ENCODE measurements at regions not wholly inside any gene's neighbourhood (a gene's known extent, or its start where the extent isn't known, plus 50 kb on each side); places are given as distances from the start of the nearest gene placed in this dataset.

DNA sequence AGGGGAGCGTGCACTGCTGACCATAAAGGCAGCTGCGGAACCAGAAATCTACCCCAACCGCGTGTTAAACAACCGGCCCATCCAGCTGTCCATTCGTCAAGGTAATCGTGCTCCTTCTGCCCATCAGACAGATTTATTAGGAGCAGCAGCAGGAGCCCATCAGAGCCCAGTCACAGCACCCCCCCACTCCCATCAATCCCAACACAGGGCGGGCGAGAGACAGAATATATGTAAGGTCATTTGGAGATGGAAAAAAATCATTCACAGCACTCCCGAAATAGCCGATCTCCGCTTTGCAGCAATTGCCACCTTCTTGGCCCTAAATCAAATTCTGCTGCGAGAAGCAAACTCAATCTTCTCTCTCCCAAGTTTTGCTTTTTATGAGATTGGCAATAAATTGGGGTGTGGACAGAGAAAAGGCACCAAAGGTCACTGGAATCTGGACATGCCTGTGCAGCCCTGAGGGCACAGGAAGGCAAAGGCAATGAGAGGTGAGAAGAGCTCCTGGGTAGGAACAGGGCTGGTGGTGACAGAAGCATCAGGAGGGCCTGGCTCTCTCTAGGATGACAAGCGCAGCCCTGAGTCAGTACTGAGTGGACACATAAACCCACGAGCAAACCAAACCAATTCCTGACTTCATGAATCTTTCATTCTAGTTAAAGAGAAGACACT is 145.0 kb upstream of the ZMIZ1 start:
- DNase-seq, result no peak

DNA sequence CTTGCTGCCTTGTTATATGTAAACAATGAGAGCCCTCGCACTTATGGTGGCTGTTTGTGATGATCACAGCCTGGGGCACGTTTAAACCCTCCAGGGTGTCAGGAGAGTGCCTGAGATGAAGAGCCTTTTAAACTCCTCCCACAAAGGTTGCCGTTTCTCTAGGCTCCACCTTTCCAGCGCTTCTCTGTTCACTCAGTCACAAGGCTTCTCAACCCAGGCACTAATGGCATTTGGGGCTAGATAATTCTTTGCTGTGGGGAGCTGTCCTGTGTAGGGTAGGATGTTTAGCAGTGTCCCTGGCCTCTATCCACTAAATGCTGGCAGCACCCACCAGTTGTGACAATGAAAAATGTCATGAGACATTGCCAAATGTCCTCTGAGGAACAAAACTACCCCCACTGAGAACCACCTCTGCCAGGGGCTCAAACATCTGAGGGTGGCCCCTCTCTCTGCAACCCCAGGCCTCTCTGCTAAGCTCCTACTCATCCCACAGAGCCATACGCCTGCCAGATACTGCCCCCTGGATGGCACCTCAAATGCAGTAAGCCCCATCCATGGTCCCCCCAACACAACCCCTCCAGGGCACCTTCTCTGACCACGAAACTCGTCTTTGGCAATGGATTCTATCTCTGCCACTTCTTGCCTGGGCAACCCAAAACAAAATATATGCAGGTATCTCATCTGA is 144.3 kb upstream of the ZMIZ1 start:
- no peak for DNase-seq

DNA sequence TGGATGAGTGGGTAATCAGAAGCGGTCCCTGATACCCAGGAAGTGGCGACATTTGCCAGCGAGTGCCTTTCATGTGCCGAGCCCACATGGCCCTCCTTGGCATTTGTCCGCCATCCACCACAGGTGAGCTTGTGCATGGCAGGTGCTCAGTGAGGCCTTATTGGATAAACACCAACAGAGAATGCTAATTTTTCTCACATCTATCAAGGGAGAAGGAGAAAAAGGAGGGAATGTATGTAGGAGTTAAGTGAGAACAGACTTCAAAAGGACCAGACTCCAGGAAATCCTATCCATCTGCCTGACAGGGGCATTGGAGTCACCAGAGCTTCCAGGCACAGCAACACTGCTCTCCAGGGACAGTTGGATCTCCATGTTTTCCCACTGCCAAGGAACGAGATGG is 143.5 kb upstream of the ZMIZ1 start:
- no peak for DNase-seq

DNA sequence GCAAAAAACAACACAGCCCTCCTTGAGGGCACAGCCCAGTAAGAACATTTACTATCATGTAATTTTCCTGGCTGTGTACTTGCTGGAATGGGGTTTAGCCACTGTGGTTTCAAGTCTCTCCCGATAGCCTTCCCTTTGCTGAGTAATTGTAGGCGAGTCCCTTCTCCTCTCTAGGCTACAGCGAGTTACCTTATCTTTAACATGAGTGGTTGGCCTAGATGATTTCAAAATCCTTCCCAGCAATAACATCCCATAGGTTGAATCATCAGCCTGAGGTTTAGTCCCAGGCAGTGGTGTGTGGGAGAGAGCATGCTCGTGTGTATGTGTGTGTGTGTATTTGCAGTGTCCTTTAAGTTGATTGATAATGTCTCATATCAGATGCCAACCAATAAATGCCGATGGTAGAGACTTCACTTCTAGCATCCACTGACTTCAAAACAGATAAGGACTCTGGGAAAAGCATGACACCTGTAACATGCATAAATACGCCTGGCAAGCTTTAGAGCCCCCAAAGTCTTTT is 142.9 kb upstream of the ZMIZ1 start:
- no peak for DNase-seq

DNA sequence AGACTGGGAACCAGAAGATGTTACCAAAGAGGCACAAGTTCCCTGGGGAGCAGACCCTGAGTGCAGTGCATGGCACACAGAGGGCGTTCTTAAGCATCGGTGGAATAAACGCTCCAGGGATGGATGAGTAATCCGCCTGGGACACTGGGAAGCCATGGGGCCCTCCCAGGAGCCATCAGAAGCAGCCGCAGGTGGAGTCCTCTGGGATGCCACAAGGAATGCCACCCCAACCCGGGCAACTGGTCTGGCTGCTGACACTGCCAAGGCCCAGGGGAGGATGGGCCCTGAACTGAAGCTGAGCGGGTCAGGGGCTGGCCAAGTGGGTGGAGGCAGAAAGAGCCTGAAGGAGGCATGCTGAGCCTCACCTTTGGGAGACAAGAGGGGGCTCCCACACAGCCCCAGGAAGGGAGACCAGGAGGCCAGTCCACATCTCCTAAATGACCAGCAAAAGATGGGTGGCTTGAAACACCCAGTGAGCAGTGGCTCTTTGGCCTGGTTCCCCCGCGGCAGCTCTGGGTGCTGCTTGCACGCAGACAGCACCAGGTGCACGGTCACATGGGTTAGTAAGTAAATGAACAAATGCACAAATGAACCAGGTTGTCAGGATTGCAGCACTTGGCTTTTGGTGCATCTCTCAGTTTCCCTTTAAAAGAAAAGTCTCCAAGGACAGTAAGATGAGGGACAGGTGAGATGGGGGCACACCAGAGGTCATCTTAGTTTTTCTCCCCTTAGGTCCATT is 141.3 kb upstream of the ZMIZ1 start:
- no peak for DNase-seq

DNA sequence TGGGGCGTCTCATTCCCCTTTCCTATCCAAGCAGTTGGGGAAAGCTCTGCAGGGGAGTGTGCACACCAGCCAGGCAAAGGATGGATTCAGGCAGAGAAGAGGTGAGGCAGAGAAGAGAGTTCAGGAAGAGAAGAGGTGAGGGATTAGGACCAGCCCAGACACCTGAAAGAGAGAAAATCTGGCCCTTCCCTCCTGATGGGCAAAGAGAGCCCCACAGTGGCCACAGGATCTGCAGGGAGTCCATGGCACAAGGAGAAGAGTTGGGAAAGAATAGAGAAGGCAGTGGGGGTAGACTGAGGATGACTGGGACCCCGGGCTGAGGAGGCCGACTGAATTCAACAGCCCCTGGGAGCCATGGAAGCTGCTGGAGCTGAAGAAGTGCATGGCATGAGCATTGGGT is 140.4 kb upstream of the ZMIZ1 start:
- DNase-seq, result no peak

DNA sequence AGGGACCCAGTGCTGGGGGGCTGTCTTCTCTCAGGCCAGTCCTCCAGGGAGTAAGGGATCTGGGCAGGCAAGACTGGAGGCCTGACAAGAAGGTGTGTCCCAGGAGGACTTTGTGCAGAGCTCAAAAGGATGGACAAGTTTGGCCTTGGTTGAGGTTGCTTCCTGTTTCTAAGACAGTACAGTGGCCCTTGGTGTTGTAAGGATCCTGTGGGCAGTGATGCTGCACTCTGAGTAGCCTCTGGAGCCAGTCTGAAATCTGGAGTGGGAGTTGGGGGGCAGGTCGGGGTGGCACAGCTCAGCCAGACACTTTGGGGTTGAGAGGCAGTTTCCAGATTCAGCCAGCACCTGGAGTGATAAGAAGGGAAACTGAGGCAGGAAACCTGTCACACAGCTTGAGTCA is 139.2 kb upstream of the ZMIZ1 start:
- no peak for DNase-seq

DNA sequence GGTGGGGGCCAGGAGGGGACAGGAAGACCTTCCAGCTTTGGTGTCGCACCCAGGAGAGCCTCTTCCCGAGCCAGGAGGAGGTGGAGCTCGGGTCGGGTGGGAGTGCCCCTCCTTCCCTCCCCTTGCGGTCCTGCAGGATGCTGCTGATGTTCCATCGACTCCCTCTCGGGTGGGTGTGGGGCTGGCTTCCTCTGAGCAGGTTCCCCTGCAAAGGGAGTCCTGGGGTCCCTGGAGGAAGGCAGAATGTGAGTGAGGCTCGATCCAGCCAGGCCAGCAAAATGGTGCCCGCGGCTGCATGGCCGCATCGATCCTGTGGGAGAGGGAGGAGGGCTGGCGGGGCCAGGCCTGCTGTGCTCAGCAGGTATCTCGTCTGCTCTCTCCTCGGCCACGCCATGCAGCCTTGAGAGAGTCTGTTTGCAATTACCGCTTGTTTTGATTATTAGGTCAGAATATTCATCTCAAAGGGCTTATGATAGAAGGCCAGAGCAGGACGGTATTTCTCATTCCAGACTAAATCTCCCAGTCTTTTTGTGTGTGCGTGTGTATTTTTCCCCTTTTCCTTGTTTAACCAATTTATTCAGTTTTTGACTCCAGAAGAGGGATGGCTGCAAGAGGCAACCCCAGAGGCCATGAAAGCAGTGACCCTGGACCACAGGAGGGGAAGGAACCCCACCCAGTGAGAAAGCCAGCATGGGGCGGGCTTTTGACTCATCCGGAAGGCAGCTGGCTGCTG is 137.3 kb upstream of the ZMIZ1 start:
- no peak for DNase-seq

DNA sequence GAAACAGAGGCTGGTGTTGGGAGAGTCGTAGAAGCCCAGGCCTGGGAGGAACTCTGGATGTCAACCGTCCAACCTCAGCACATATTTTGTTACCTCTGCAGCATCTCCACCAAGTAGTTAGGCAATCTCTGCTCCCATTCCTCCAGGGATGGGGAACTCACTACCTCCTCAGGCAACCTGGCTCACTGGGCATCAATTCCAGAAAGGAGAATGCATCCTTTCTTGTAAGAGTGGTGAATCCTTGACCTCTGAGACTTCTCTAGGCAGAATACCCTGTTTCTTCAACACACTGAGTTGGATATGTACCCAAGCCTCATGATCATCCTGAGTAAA is 136.7 kb upstream of the ZMIZ1 start:
- no peak for DNase-seq

DNA sequence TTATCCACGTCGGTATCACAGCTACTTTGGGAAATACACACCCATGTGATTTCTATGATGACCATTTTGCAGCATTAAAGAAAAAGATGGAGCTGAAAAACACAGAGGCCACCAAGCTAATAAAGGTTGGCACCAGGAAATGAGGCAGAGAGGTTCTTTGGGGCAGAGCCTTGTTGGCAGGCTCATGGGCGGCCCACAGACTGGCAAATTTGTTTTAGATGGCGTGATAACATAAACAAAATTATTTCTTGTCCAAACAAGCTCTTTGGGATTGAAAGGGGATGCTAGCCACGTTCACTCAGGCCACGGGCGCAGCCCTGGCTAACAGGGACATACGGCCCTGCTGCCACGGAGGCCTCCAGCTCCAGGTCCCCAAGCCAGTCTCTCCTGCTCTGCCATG is 135.9 kb upstream of the ZMIZ1 start:
- no peak for DNase-seq

DNA sequence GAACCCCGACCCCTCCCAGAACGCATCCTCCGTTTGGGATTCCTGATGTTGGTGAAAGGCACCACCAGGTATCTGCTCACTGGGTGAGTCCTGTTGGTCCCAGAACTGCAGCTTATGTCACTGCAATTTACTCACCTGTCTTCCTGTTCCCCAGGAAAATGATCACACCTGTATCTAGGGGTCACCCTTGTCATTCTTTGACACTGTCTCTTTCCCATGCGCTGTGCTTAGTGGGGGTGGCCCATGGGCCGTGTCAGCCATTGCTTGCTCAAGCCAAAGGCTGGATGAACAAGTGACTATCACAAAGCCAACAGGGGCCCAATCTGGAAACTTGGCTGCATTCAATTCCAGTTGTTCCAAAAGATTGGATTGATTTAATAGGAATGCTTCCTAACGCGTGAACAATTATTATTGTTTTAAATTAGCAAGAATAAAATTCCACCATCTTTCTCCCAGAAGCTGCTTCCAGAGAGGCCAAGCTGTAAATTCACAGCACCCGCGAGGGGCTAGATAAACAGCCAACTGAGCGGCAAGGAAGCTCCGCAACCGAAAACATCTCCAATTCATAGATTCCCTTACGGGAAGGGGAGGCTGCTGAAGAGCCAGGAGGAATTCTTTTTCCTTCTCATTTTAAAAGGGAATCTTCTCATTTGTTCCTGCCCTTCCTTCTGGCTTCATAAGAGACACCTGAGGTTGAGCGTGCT is 134.8 kb upstream of the ZMIZ1 start:
- no peak for DNase-seq

DNA sequence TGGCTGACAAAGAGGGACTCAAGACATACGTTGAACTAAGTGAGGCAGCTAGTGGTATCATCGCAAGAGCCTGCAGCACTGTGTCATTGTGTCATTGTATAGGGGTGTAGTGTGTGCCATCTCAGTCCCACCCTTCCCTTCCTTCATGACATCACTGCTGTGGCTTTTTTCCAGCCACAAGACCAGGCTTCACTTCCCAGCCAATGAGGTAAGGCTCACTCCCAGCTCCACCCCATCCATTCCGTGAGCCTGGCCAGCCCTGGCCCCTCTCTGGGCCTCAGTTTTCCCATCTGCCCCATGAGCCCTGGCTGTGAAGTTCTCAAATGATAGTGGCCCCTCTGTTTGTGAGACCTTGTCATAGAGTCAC is 134.3 kb upstream of the ZMIZ1 start:
- DNase-seq, result no peak

DNA sequence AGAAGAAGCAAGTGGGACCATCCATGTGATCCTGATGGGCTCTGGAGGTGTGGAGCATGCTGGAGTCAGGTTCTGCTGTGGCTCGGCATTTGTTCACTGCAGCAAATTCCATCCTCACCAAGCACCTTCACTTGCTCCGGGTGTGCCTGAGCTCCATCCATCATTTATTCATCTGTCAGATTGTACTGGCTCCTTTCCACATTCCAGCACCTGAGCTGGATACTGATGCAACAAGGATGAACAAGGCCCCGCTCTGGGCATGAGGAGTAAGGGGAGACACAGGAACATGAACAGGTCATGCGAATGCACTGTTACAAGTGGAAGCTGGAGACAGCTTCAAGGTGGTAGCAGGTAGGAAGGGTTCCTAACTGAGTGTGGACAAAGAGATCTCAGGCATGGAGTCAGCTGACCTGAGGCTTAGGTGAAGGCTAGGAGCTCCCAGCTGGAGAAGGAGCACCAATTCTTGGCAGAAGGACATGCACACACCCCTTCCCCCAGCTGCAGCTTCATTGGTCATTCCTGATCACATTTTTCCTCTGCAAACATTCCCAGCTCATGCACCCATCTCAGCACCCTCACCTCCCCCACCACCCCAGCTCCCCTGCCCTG is 133.7 kb upstream of the ZMIZ1 start:
- DNase-seq, result no peak

DNA sequence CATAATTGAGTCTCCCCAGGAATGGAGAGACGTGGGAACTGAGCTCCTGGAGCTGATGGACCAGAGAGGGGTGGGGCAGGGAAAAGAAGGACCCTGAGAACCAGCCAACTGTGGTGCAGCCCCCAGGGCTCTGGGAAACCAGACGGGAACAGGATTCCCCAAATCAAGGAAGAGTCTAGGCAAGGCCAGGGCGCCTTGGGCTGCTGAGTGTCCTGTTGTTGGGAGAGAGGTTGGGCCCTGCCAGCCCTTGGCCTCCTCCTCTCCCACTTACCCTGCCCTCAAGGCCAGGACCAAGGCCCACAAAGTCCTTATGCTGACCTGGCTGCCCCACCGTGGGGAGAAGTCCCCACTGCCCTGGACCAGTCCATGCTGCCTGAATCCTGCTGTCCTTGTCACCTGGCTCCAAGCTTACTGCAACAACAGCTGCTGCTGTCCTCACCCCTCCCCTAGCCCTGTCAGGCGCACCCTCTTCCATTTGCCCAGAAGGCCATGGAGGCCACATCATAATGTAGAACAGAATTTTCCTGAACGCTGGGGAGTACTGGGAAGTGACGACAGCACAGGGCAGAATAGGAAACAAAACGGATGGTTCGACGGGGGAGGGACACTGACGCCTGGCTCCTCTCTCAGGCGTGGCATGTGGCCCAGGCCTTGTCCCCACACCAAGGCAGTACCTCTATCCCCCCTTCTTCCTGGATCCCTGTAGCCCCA is 132.9 kb upstream of the ZMIZ1 start:
- no peak for DNase-seq

DNA sequence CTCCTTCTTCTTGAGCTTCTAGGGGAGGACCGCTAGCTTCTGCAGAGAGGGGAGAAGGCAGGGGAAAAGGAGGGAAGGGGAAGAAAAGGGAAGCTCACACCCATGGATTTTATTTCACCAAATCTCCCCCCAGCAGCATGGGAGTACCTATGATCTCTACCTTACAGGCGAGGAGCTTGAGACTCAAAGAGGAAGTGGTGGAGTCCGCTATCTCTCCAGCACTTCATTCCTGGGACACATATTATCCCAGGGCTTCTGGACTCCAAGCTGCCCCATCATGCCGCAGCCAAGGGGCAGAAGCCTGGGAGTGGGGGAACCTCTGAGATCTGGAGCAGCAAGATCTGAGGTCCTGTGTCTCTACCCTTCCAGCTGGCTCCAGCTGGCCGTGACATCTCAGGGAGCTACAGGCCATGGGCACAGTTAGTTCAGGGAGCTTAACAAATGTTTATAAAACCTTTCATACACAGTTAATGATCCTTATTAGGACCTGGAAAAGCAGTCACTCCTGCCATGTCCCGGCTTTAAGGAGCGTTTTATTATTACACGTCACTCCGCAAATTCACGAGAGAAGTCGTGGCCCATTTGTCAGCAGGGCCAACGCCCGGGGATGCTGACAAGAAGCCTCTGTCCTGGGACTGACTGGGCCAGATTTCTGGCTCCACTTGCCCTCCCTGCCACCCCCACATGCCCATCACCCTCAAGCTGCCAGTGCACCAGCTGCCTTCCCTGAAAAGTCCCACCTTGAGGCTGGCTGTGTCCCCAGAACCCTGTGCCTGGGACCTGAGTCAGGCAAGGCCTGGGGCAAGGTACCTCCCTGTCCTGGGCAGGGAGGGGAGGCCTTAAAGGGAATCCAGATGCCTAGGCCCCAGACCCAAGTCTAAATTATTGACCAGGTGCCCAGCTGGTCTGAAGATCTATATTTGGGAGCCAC is 132.1 kb upstream of the ZMIZ1 start:
- no peak for DNase-seq

DNA sequence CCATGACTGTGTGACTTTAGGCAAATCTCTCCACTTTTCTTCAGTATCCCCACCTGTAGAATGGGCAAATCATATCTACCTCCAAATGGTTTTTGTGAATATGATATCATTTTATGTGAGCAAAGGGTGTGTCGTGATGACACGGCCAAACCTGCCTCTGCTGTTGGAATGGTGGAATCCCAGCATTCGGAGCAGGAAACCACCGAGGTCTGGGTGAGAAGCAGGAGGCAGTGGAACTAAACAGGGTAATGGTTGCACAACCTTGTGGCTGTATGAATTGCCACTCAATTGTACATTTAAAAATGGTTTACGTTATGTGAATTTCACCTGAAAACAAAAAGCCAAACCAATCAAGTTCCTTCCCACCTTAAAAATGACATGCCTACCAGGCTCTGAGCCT is 131.4 kb upstream of the ZMIZ1 start:
- DNase-seq, result no peak

DNA sequence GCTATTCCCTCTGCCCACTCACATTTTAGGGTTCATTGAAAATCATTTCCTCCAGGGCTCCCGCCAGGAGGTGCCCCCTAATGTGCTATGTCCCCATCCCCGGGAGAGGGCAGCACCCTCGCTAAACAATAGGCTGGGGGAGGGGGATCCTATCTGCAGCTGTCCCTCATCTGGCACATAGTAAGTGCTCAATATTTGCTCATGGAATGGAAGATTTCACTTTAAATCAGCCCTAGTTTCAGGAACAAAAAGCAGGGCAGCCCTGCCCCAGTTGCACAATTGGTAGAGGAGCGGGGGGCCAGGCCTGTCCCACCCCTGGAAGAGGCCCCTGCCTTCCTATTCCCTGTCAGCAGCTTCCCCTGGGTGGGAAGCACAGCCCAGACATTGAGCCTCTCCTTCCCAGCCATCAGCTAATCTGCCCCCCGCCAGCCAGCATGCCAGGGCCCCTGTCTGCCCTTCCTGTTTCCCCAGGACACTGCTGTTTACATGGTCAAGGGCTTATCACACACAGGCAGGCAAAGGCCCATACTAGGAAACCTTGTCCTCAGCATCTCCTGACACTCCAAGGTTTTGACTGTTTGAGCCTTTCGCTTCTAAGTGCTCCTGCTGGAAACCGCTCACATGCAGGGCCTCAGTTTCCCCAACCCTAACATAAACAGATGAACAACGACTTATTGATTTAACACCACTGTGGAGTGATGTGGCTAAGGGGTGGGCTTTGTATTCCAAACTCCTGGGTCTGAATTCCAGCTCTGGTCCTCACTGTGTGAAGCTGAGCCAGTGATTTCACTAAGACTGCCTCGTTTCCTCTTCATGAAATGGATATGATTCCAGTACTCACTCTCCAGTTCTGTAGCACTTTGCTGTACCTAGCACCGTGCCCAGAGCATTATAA is 130.7 kb upstream of the ZMIZ1 start:
- no peak for DNase-seq

DNA sequence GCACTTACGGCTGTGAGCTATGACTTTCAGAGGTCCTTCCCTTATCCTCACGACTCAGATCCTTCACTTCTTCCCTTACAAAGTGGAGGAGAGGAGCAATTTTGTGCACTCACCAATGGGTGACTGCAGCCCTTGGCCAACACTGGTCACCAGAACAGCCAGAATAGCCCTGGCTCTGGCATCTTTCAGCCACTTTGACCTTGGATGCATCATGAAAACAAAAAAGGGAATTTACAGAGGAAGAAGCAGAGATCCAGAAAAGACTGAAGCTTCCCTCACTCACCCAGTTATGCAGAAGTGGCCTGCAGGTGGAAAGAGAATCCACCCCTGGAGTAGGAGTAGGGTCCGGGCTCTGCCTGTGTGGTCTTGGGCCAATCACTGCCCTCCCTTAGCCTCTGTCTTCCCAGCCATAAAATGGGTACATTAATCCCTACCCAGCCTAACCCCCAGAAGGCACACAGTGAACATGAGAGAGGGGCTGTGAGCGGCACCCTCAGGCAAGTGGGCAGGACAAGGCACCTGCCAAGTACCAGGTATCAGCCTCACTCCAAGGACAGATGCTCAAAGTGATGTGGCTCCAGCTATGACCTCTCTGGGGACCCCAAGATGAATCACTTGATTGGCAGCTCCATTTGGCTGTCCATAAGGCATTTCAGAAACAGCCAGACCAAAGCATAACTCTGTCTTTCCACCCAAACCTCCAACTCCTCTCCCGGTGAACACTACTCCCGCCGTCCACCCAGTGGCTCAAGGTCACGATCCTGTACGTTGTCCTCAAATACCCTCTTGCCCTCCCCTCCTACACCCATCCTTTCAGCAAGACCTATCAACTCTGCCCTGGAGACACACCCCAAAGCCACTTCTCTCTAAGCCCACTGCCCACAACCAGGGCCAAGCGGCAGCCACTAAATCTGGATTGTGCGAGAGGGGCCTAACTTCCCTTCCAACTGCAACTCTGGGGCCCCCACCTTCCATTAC is 129.8 kb upstream of the ZMIZ1 start:
- DNase-seq, result no peak

Measured in SIG-M5 (cell line).